CD14-positive monocyte (primary cell): ENCODE measurements at regions not wholly inside any gene's neighbourhood (a gene's known extent, or its start where the extent isn't known, plus 50 kb on each side); places are given as distances from the start of the nearest gene placed in this dataset.

Experiments
- DNase-seq, 3 donors: peaks; one replicate each; pipeline ENCODE4 v3.0.0-alpha.2; 2011 to 2022
- H2AFZ ChIP-seq: 2 replicates; pipeline ENCODE4 v1.6.0; 2012; ENCODE audit warnings: mild to moderate bottlenecking, low read depth, low read length, inconsistent platforms; ENCODE audit not compliant: insufficient read depth, poor library complexity, severe bottlenecking
- H3K27ac ChIP-seq, 2 donors: 1 replicate in 1 of 2; 2 replicates in 1 of 2; pipeline ENCODE4 v1.5.1; 2012 to 2013; ENCODE audit warnings: low read length in 2 of 2, control low read depth in 1 of 2, inconsistent platforms in 1 of 2, low read depth in 1 of 2, mild to moderate bottlenecking in 1 of 2
- H3K27me3 ChIP-seq, 2 donors: one replicate each; pipeline versions ENCODE4 v1.6.0 to v1.6.1; 2011 to 2013; ENCODE audit warnings: low read length in 2 of 2; ENCODE audit not compliant: control insufficient read depth in 2 of 2, insufficient read depth in 2 of 2
- H3K36me3 ChIP-seq, 2 donors: replicated peaks in 1 of 2; 1 replicate in 1 of 2; 2 replicates in 1 of 2; pipeline versions ENCODE4 v1.5.1 to v1.6.1; 2012 to 2013; ENCODE audit warnings: low read length in 2 of 2, control low read depth in 1 of 2, inconsistent platforms in 1 of 2, mild to moderate bottlenecking in 1 of 2; ENCODE audit not compliant: insufficient read depth in 2 of 2, control insufficient read depth in 1 of 2
- H3K4me1 ChIP-seq, 2 donors: 1 replicate in 1 of 2; 2 replicates in 1 of 2; pipeline versions ENCODE4 v1.5.1 to v1.6.1; 2012 to 2013; ENCODE audit warnings: low read length in 2 of 2, control low read depth in 1 of 2, inconsistent platforms in 1 of 2, mild to moderate bottlenecking in 1 of 2, moderate library complexity in 1 of 2; ENCODE audit not compliant: insufficient read depth in 2 of 2, control insufficient read depth in 1 of 2
- H3K4me2 ChIP-seq: replicated peaks from 2 replicates; pipeline ENCODE3; 2012; ENCODE audit warnings: low read length, moderate library complexity, mild to moderate bottlenecking; ENCODE audit not compliant: poor library complexity, severe bottlenecking; ENCODE audit errors: extremely low read depth
- H3K4me3 ChIP-seq, 3 experiments: fragments of 200-600 bp in 1 of 3; sonication (generic) in 1 of 3; replicated peaks in 1 of 3; 1 replicate in 2 of 3; 2 replicates in 1 of 3; pipeline ENCODE4 v1.5.1; 2011 to 2013; ENCODE audit warnings: low read length in 3 of 3, mild to moderate bottlenecking in 3 of 3, control low read depth in 2 of 3, low read depth in 2 of 3, inconsistent platforms in 1 of 3, moderate library complexity in 1 of 3
- H3K79me2 ChIP-seq: 2 replicates; pipeline ENCODE4 v1.6.0; 2012; ENCODE audit warnings: mild to moderate bottlenecking, control low read depth, inconsistent platforms, low read length, moderate library complexity; ENCODE audit not compliant: insufficient read depth
- H3K9ac ChIP-seq: 2 replicates; pipeline ENCODE4 v1.6.0; 2017; ENCODE audit warnings: low read length, mild to moderate bottlenecking; ENCODE audit not compliant: insufficient read depth, poor library complexity, severe bottlenecking
- H3K9me3 ChIP-seq, 2 donors: replicated peaks in 1 of 2; 1 replicate in 1 of 2; 2 replicates in 1 of 2; pipeline versions ENCODE4 v1.5.1 to v1.6.1; 2012 to 2013; ENCODE audit warnings: low read length in 2 of 2, control low read depth in 1 of 2; ENCODE audit not compliant: control insufficient read depth in 1 of 2, insufficient read depth in 1 of 2
- H4K20me1 ChIP-seq: 2 replicates; pipeline ENCODE4 v1.6.0; 2012; ENCODE audit warnings: mild to moderate bottlenecking, low read length, control low read depth, moderate library complexity; ENCODE audit not compliant: insufficient read depth
- H3K27ac Mint-ChIP-seq, 7 donors: one replicate each; pipeline ENCODE4 v1.8.0; 2020; ENCODE audit warnings: mild to moderate bottlenecking in 7 of 7, mixed read lengths in 7 of 7, moderate library complexity in 6 of 7, inconsistent platforms in 2 of 7
- H3K27me3 Mint-ChIP-seq, 3 donors: one replicate each; pipeline ENCODE4 v1.8.0; 2021 to 2022; ENCODE audit warnings: low read depth in 3 of 3, mild to moderate bottlenecking in 3 of 3, mixed read lengths in 3 of 3, moderate library complexity in 3 of 3, inconsistent platforms in 1 of 3
- H3K36me3 Mint-ChIP-seq, 2 donors: one replicate each; pipeline ENCODE4 v1.8.0; 2020; ENCODE audit warnings: mixed read lengths in 2 of 2, inconsistent platforms in 1 of 2, mild to moderate bottlenecking in 1 of 2
- H3K4me1 Mint-ChIP-seq: one replicate; pipeline ENCODE4 v1.8.0; 2020; ENCODE audit warnings: mild to moderate bottlenecking, mixed read lengths
- H3K4me3 Mint-ChIP-seq, 2 donors: one replicate each; pipeline ENCODE4 v1.8.0; 2020; ENCODE audit warnings: mild to moderate bottlenecking in 2 of 2, mixed read lengths in 2 of 2, moderate library complexity in 1 of 2
- H3K9me3 Mint-ChIP-seq, 7 donors: one replicate each; pipeline ENCODE4 v1.8.0; 2020 to 2022; ENCODE audit warnings: mixed read lengths in 7 of 7, mild to moderate bottlenecking in 6 of 7, moderate library complexity in 6 of 7, inconsistent platforms in 2 of 7
- WGBS: methylation state at CpG from one replicate; pipeline ENCODE4 v1.1.5; 2013; ENCODE audit warnings: missing lambda C conversion rate; ENCODE audit not compliant: insufficient coverage; 5-methylcytosine and 5-hydroxymethylcytosine counted together
- intact Hi-C, 2 donors: fragments of 100-400 bp; cut with micrococcal nuclease; formaldehyde crosslinking; loops; one replicate each; pipeline versions ENCODE4 v1.15.0 to v1.15.1; 2023
- TF ChIP-seq, protein P1 (sequence below): fragments of 200-600 bp; IDR thresholded peaks from one replicate; pipeline ENCODE4 v1.8.0; 2022; ENCODE audit warnings: antibody characterized with exemption, mild to moderate bottlenecking

DNA sequence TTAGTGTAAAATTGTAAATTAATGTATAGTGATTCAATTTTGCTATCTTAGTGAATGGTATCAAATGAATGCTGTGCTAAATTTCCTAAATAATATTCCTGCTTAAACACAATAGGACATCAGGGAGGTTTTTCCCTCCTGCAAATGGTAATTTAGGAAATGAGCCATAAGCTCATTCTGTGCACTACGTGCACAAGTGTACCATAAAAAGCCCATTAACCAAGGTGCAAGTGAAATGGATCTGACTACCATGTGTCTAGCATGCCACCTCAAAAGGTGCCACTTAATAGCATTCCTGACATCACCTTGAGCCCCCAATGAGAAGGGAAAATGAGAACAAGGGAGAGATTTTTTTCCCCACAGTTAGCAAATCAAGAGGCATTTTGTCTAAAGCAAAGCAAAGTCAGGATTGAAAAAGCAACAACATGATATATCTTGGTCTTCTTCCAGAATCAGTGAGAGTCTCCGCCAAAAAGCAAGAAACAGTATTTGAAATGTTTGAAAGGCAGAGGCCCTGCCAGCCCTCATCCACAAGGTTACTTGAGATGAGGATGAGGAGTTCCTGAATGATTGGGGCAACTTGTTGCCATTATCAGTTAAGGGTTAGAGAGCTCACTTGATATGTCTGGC is 334.2 kb upstream of the RSPO3 start:
- Histone ChIP-seq H3K4me2 (no peak overlapping the region), H4K20me1 (no peaks in the 10 kb centered on the region), H3K27ac (no peak overlapping the region), H3K36me3 (no peaks in the 10 kb centered on the region), H3K9ac (no peak overlapping the region), H3K79me2 (no peaks in the 10 kb centered on the region), H3K9me3 (no peaks in the 10 kb centered on the region), H2AFZ (no peak overlapping the region), H3K4me1 (no peaks in the 10 kb centered on the region), H3K27me3 (no peaks in the 10 kb centered on the region), H3K4me3 (no peak overlapping the region)
- intact Hi-C loops = no loop called here
- no peaks in the 10 kb centered on the region for H3K4me1 Mint-ChIP-seq
- H3K9me3 Mint-ChIP-seq = peaks cover 0 to 2% (median 0%) of the 10 kb centered on the region in 7 donors
- peak overlapping the region in 1 of 7 donors; percentile 53 for H3K27ac Mint-ChIP-seq
- DNase-seq = no peak
- no CpG with 5 or more reads among the region's 2 CpGs for WGBS
- TF ChIP-seq, protein P1, sequence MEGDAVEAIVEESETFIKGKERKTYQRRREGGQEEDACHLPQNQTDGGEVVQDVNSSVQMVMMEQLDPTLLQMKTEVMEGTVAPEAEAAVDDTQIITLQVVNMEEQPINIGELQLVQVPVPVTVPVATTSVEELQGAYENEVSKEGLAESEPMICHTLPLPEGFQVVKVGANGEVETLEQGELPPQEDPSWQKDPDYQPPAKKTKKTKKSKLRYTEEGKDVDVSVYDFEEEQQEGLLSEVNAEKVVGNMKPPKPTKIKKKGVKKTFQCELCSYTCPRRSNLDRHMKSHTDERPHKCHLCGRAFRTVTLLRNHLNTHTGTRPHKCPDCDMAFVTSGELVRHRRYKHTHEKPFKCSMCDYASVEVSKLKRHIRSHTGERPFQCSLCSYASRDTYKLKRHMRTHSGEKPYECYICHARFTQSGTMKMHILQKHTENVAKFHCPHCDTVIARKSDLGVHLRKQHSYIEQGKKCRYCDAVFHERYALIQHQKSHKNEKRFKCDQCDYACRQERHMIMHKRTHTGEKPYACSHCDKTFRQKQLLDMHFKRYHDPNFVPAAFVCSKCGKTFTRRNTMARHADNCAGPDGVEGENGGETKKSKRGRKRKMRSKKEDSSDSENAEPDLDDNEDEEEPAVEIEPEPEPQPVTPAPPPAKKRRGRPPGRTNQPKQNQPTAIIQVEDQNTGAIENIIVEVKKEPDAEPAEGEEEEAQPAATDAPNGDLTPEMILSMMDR = no peak
- H3K27me3 Mint-ChIP-seq = peaks cover 0 to 2% (median 0%) of the 10 kb centered on the region in 3 donors
- H3K36me3 Mint-ChIP-seq = no peaks in the 10 kb centered on the region
- H3K4me3 Mint-ChIP-seq = no peak overlapping the region

DNA sequence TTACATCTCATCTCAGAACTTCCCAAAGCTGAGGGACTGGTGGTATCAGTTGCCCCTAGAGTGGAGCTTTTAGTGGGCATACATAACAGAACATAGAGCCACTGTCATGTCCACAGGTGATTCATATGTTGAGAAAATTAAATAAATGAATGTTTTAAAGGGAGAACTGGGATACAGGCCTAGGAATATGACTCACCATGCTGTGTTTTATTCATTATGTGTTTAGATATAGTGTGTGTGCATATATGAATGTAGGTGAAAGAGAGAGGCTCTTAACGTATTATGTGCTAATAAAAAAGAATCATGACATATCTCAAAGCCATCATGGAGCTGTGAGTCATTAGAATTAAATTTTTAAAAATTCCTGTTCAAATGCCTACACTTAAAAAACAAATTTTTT is 332.2 kb upstream of the RSPO3 start:
- TF ChIP-seq, protein P1 = no peak
- Mint-ChIP-seq H3K4me1 (no peaks in the 10 kb centered on the region), H3K27me3 (peaks cover 0 to 4% (median 0%) of the 10 kb centered on the region in 3 donors), H3K27ac (no peak overlapping the region), H3K4me3 (no peak overlapping the region), H3K36me3 (no peaks in the 10 kb centered on the region), H3K9me3 (peaks cover 0 to 2% (median 0%) of the 10 kb centered on the region in 7 donors)
- DNase-seq = no peak
- Histone ChIP-seq H2AFZ (no peak overlapping the region), H3K4me3 (no peak overlapping the region), H3K27me3 (no peaks in the 10 kb centered on the region), H3K9me3 (no peaks in the 10 kb centered on the region), H3K4me2 (no peak overlapping the region), H3K9ac (no peak overlapping the region), H3K27ac (no peak overlapping the region), H3K4me1 (no peaks in the 10 kb centered on the region), H3K79me2 (no peaks in the 10 kb centered on the region), H4K20me1 (no peaks in the 10 kb centered on the region), H3K36me3 (no peaks in the 10 kb centered on the region)
- no CpG with 5 or more reads among the region's 1 CpG for WGBS
- intact Hi-C loops = no loop called here
